Islet precursor cell (in vitro differentiated cells): ENCODE measurements at regions not wholly inside any gene's neighbourhood (a gene's known extent, or its start where the extent isn't known, plus 50 kb on each side); places are given as distances from the start of the nearest gene placed in this dataset.
"Not testable (repeated sequence)": the region's sequence is repeated elsewhere in the genome, so short reads cannot be mapped to it uniquely, and the experiment has no call there.

ENCODE experiments used
- DNase-seq: peaks from one replicate; pipeline ENCODE4 v3.0.0-alpha.2; 2018

DNA sequence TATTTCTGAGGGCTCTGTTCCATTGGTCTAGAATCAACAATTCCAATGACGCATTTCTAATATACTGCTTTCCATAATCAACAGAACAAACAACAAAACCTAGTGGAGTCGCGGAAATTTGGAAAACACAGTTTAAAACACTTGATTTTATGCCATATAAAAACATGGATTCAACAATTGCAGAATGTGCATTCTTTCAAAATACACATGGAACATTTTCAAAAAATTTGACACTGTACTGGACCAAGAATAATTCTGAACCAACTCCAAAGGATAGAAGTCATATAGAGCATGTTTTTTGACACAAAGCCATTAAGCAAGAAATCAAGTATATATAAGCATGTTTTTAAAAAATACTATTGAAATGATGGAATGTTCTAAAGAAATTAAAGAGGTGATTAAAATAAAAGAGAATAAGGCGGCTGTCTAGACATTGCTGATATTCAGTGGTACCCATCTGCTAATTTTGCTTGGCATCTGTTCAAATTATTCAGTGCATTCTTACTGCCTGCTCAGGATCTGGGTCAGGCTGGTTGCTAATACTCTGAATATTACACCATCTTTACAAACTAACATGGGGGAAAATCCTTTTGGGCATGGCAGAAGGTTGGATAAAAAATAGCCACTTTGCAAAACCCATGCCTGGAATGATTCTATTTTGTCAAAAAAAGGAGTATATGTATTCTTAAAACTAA is 221.3 kb downstream of the NPR3 start:
- no peak for DNase-seq

DNA sequence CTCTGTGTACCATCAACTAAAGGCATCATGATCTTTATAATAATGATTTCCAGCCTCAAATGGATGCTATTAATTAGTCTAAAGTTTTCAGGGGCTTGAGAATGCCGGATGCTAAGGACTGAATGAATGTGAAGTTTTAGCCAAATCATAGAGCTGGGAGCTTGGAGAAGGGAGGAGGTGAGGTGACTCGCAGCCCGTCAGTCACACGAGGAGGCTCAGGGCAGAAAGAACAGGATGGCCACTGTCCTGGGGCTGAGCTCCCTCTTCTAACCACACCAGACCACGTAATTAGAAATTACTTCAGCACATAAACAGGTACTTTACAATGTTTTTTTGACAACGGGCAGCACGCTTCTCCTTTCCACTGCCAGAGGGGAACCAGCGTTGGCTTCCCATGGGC is 222.6 kb downstream of the NPR3 start:
- peak; percentile 63 for DNase-seq

DNA sequence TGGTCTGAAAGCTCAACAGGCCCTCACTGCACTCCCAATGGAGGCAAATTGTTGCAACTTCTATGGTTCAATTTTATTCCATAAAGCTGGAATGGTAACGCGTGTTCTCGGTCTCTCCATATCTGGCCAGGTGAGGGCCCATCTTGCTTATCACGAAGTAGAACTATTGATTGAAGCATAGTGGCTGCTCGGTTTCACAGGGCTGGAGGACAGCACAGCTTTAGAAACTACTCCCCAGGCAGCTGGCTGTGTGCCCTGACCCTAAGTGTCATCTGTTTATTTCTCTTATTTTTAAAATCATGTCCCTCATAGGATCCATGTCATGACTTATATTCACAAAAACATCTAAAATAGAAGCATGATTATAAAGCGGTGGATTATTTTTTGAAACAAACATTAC is 223.4 kb downstream of the NPR3 start:
- DNase-seq, result no peak

DNA sequence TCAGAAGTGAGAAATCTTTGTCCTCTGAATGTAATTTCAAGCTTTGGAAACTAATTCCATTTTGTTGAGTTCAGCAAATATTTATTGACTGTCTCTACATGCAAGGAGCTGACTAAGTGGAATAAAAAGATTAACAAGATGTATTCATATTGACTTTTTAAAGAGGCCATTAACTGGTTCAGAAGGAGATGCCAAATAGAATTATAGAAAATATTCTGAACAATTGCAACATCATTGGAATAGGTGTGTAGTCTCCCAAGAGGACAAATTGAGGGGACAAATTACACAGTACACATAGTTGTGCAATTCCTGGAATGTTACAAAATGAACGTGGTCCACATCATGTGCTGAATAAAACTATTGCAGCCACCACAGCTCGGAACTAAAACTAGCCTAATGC is 224.2 kb downstream of the NPR3 start:
- no peak for DNase-seq

DNA sequence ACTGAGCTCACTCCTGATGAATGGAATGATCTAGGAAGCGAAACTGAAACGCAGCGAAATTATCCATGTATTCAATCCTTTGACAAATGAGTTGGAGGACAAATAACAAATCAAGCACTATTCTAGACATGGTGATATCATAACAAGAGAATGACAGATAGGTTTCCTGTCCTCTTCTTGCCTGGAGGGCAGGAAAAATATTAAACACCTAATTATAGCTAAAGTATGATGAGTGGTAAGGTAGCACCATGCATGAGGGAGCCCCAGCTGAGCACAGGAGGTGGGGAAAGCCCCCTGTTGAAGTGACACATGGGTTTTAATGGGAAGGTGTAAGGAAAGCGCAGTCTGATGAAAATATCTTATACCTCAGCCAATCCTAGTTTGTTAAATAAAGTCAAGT is 225.2 kb downstream of the NPR3 start:
- no peak for DNase-seq

DNA sequence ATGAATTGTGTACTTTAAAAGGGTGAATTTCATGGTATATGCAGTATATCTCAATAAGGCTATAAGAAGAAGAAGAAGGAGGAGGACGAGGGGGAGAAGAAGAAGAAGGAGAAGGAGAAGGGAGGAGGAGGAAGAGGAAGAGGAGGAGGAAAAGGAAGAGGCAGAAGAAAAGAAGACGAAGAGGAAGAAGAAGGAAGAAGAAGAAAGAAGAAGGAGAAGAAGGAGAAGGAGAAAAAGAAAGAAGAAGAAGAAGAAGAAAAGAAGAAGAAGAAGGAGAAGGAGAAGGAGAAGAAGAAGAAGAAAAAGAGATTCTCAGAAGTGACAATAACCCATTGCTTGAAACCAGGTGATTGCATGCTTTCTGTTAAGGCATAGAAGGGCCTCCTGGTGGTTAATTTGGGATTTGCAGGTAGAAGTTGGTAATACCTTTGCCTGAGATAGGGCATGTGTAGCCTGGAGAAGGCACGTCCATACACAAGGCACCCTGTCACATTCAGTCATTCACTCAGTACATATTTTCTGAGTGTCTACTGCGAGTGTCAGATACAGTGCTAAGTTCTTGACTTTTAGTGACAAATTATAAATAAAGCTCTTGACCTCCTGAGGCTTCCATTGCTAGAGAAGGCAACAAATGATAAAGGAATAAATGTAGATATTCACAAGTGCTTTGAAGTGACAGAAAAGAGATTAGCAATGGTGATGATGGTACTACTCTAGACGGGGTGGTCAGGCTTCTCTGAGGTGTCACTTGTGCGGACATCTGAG is 231.3 kb downstream of the NPR3 start:
- DNase-seq, result no peak

DNA sequence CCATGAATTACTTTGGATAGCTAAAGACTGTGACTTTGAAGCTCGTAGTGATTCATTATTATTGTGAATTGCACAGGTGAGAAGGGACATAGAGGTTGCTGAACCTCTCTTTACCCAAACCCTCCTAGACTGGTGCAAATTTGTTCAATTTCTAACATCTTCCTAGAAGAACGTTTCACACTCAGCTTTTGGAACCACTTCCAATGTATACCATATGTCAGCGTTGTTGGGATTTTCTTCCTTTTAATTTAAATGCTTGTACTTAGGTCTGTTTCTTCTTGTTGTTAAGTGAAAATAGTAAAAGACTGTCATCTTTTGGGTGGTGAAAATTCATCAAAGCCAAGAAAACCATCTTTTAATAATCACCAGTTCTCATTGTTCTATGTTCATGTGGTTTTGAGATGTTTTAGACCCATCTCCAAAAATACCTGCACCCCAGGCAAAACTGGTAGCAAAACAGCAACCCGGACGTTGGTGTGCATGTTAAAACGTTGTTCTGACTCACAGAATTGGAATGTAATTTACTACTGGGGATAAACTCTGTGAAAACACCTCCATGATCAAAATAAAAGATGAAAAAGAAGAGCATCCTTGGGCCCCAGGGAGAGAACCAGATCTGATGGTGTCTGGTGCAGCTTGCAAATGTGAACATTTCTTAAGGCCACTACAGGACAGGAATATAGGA is 238.3 kb downstream of the NPR3 start:
- no peak for DNase-seq

DNA sequence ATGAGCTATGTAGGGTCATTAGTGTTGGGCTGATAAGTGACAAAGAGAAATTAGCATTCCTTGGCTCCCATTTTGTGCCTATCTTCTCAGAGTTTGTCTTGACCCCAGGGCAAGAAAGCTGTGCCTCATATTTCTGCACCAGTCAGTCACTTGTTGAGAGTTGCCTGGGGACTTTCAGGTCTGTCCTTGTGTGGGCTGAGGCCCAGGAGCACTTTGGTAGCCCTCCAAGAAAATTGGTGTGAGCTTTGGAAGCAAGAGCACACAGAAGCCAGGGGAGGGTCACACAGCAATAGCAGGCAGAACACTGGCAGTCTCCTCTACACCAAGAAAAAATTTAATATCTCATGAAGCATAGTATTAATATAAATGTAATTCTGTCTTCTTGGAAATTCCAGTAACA is 239.9 kb downstream of the NPR3 start:
- no peak for DNase-seq

DNA sequence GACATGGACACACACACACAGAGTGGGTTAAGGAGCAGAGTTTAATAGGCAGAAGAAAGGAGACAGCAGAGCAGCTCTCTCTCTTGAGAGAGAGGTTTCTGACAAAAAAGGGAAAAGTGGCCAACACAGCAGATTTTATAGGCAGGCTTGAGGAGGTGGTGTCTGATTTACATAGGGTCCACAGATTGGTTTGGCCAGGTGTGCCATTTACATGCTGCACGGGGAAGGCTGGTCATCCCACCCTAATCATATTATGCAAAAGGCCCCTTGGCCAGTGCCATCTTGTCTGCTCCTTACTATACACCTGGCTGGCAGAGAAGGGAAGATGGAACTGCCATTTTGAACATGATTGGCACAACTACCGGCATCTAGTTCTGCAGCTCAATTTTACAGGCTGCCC is 240.8 kb downstream of the NPR3 start:
- no peak for DNase-seq

DNA sequence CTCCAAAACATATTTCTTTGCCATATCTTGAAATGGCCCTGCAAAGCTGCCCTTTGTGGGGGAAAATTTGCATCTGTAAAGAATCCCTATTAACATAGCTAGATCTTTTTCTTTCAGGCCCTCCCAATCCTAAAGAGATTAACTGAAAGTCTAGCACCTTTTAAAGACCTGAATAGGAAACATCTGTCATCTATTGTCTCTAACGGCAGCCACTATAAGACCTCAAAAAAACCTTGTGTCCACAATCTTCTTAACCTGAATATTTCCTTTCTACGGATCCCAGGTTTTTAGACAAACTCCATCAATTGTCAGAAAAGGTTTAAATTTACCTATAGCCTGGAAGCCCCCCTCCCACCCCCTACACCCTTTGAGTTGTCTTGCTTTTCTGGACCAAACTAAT is 241.3 kb downstream of the NPR3 start:
- not testable (repeated sequence) for DNase-seq

DNA sequence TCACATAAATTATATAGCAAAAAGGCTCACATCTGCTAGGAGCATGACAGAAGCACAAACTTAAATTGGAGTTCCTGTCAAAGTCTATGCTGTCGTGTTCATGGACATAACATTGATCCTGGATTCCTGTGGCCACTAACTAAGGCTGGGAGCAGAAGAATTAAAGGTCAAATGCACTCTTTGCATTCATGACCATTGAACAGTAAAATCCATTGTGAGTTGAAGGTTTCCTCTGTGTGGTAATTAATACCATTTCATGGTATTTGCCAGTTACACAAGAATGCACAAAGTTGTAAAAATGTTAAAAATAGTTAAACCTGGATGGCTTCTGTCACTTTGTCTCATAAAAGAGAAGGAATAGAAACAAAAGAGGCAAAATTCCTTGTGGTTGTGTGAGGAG is 242.6 kb downstream of the NPR3 start:
- DNase-seq, result no peak

DNA sequence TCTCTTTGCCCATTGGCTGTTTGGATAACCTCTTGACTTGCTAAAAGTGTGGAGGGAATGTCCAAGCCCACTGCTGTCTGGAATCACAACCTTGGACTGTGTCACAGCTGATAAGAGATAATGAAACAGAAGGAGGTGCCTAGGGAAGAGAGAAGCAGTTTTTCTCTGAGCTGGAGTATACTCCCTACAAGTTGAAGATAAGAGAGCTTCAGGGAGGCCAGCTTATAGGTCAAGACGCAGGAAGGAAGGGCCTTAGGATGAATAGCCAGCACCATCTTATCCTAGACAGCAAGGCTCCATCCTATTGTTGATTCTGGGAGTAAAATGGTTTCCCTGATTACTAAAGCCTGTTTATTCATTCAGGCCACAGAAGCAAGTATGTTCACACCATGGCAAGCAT is 244.7 kb downstream of the NPR3 start:
- DNase-seq, result no peak

DNA sequence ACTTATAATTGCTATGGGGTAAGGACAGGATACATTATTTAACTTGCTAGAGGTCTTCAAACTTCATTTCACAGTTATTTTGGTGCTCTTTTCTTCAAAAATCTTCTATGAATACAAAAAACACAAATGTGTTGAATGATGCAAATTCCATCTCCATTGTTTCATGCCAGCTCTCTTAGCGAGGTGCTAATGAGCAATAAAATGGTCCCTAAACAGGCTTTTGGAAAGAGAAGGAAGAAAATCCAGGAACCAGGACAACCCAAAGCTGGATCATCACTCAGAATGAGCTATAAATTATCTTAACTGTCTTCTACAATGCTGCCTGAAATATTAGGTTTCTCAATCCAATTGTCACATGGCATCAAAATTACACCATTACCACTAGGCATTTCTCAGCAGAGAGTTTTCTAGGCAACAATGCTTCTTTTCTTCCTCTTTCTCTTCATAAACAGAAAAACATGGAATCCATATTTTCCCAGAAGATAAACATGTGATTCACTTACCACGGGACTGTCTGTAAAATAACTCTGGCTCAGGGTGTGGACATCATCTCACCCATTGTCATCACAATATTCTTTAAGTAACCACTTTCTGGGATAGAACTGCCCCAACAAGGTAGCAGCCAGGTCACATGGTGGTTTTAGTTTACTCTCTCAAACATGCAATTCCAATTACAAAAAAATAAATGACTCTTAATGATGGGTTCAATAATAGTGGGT is 249.4 kb downstream of the NPR3 start:
- DNase-seq, result no peak

DNA sequence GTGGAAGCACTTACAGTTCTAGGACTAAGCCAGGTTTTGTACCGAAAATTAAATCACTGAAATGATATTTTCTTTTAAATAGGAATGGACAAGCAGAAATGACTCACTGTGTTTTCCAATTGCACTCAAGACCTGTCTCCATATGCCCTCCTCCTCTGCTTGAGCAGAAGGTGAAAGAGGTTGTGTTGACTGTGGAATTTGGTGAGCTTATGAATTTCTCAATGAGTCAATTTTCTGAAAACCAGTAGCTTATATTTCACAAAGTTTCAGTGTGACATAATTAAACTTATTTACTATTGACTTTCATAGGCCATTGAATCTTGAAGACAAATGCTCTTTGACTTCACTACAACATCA is 249.9 kb downstream of the NPR3 start:
- DNase-seq, result no peak

DNA sequence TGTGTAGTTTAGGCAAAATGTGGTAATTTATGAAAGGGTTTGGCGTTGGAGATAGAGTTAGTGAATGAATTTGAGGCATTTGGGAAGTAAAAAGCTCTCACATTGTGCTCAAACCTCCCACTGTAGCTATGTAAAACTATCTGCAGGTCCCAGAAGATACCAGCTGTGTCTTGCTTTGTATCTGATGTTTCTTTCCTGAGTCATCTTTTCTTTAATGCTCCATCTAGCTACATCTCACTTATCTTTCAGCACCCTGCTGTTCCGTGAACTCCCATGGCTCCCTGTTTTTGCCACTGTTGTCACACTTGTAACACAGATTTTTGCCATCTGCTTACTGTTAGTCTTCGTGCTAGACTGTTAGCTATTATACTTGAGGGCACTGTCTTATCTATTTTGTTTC is 253.1 kb downstream of the NPR3 start:
- no peak for DNase-seq

DNA sequence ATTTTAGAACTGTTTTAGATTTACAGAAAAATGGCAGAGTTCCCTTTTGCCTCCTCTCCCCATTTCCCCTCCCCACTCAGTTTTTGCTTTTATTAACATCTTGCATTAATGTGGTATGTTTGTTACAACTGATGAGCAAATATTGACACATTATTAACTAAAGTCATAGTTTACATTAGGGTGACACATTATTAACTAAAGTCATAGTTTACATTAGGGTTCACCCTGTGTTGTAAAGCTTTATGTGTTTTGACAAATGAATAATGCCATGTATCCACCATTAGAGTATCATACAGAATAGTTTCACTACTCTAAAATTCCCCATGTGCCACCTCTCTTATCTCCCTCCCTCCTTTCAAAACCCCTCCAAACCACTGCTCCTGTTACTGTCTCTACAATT is 262.5 kb downstream of the NPR3 start:
- DNase-seq, result no peak

DNA sequence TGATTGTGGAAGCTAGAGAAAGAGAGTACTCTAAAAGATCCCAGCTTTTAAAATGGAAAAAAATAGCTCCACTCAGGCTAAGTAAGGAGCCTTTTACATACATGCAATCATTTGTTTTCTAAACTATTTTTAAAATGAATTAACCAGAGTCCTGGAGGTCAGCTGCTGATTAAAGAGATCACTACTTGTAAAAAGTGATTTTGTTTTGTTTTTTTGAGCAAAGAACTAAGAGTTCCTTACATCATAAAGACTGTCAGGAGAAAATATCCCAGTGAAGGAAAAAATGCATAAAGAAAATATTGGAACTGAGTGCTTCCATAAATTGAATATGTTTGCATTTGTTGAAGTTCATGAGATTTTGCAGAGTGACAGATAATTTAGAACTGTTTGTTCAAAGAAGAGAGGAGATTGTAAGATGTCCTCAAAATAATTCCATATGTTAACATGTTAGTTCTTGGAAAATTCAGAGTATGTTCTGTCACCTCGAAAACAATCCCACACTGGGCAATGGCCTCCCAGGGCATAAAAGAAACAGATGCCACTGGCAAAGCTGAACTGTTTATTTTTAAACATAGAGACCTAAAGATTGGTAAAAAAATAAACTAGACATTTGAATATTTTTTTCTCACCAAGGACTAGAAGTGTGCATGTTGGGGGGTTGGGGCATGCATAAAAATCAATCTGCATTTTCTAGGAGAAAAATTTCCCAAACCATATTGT is 264.7 kb downstream of the NPR3 start:
- DNase-seq, result no peak

DNA sequence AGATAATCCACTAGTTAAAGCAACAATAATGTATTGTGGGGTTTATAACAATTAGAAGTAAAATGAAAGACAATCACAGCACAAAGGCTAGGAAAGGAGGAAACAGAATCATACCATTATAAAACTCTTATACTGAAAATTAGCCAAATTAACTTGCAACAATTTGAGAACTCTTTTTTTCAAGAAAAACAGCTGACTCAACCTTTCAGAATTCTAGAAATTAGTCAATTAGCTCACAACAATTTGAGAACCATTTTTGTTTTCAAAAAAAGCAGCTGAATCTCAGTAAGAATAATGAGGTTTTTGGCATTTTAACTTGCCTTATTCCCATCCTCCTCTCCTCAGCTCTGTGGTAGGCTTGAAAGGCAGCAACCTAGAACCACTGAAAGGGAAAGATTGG is 269.9 kb downstream of the NPR3 start:
- no peak for DNase-seq

DNA sequence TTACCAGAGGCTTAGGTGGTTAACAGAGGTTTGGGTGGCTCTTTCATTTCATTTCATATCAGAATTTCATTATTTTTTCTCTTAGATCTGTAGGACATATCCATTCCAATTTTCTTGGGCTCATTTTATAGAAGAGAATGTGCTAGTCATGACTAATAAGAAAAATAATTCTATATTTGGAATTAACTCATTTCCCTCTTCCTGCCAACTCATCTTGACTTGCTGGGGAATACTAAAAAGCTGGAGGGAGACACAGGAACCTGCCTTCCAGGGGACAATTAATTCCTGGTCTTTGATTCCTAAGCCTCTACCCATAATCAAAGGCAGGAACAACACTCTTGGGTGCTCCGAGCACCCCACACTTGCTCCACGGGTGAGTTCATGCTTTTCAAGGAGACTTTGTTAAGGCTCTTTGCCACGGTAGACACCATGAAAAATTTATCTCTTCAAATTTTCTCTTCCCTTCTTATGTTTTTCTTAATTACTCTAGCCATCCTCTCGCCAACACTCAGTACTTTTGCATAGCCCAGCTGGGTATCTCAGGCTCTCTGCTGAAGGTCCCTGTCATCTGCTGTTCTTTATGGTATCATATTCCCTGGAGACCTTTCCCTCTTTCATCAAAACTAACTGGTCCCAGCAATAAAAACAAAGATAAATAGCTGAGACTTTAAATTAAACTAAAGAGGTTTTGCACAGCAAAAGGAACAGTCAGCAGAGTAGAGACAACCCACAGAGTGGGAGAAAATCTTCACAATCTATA is 273.9 kb downstream of the NPR3 start:
- DNase-seq, result no peak

DNA sequence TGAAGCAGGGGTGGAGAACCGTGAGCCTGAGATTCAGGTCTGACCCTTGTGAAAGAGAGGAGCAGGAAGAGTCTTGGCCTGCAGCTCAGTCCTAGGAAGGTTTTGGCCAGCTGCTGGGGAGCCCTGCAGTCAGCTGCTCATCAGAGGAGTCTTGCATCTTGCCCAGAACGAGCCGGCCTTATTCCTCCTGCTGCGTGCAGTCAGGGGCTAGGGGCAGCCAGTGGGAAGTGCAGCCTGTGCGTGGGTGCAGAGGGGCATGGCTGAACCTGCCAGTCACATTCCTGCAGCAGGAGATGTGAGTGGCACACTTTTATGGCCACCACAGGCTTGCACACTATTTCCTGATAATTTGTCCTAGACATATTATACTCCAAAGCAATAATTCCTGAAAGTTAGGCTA is 278.7 kb downstream of the NPR3 start:
- no peak for DNase-seq

DNA sequence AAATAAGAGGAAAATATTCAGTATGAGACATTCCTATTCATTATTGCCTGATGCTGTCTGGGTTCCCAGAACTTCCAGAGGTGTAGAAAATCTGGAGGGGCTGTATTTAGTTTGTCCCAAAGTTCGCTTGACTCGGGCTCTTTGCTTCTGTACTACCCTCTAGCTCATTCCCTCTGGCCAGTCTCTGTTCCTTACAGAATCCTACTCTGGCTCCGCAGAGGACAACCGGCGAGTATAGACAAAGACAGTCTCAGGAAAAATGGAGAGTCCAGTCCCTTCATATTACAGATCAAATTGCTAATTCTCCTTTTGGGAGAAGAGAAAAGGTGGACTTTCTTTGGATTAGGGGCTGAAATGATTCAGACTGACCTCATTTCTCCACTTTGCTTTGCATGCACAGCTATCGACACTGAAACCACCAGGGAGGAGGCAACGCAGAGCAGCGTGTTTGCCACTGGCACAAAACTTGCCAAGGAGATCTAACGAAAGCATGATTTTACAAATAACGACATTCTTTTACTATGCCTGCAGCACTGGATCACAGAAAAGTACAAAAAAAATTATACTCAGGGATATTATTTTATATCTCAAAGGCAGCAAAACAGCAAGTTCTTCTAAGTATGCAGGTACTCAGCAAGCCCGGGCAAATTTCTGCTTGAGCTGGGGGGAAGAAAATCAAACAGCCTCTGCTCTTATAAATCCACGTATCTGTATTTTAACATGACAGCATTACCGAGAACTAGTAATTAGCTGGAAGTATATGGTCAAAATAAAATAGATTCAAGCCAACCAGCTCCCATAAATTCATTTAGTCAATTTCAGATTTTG is 279.7 kb downstream of the NPR3 start:
- DNase-seq, result no peak
